ENCODE measurements at regions not wholly inside any gene's neighbourhood (a gene's known extent, or its start where the extent isn't known, plus 50 kb on each side); places are given as distances from the start of the nearest gene placed in this dataset.

- no peak for DNase-seq (ENCODE audit: extremely low read depth, low read depth)
- H3K4me3 ChIP-seq (replicated peaks; ENCODE audit: low read depth, low read length), result no peak overlapping the region
- no peak for TF ChIP-seq CTCF (IDR thresholded peaks at IDR 0.05; ENCODE audit: low read depth, low read length, missing control alignments)
Measured at GRCh38 chr3:10761583-10761982, 54.4 kb upstream of the SLC6A11 start.

- H3K4me3 ChIP-seq (replicated peaks; ENCODE audit: low read depth, low read length), result no peak overlapping the region
- no peak for DNase-seq (ENCODE audit: extremely low read depth, low read depth)
- no peak for TF ChIP-seq CTCF (IDR thresholded peaks at IDR 0.05; ENCODE audit: low read depth, low read length, missing control alignments)
Measured at GRCh38 chr3:10762116-10762515, 53.9 kb upstream of the SLC6A11 start.

- DNase-seq (ENCODE audit: extremely low read depth, low read depth), result no peak
- no peak overlapping the region for H3K4me3 ChIP-seq (replicated peaks; ENCODE audit: low read depth, low read length)
- TF ChIP-seq CTCF (IDR thresholded peaks at IDR 0.05; ENCODE audit: low read depth, low read length, missing control alignments), result no peak
Measured at GRCh38 chr3:10762611-10763247, 53.3 kb upstream of the SLC6A11 start.

- no peak overlapping the region for H3K4me3 ChIP-seq (replicated peaks; ENCODE audit: low read depth, low read length)
- TF ChIP-seq CTCF (IDR thresholded peaks at IDR 0.05; ENCODE audit: low read depth, low read length, missing control alignments), result no peak
- DNase-seq (ENCODE audit: extremely low read depth, low read depth), result no peak
Measured at GRCh38 chr3:10763248-10763620, 52.8 kb upstream of the SLC6A11 start.

- no peak for TF ChIP-seq CTCF (IDR thresholded peaks at IDR 0.05; ENCODE audit: low read depth, low read length, missing control alignments)
- no peak overlapping the region for H3K4me3 ChIP-seq (replicated peaks; ENCODE audit: low read depth, low read length)
- no peak for DNase-seq (ENCODE audit: extremely low read depth, low read depth)
Measured at GRCh38 chr3:10763817-10764258, 52.2 kb upstream of the SLC6A11 start.

GRCh38 chr3:10764259-10765051, 51.6 kb upstream of the SLC6A11 start:
- no peak for TF ChIP-seq CTCF (IDR thresholded peaks at IDR 0.05; ENCODE audit: low read depth, low read length, missing control alignments)
- no peak for DNase-seq (ENCODE audit: extremely low read depth, low read depth)
- no peak overlapping the region for H3K4me3 ChIP-seq (replicated peaks; ENCODE audit: low read depth, low read length)

All from HFF-Myc (cell line).